K562 (cell line): ENCODE measurements at regions not wholly inside any gene's neighbourhood (a gene's known extent, or its start where the extent isn't known, plus 50 kb on each side); places are given as distances from the start of the nearest gene placed in this dataset.
A peak's percentile ranks its signal among the peaks of the same experiment; 100 is the strongest.

Experiments
- BDP1 ChIP-seq: IDR thresholded peaks from 3 replicates; pipeline ENCODE4 v1.6.1; 2011; ENCODE audit not compliant: insufficient read length, insufficient read depth
- CBFA2T3 ChIP-seq: fragments of 450-650 bp; IDR thresholded peaks from 2 replicates; pipeline ENCODE4 v1.6.1; 2017
- CCAR2 ChIP-seq: fragments of 200-400 bp; formaldehyde crosslinking; IDR thresholded peaks from 2 replicates; pipeline ENCODE4 v1.6.1; 2017; ENCODE audit warnings: mild to moderate bottlenecking, low read depth, low read length
- CREB1 ChIP-seq, 2 experiments: sonication (generic) in 1 of 2; formaldehyde crosslinking in 1 of 2; IDR thresholded peaks; 2 replicates each; pipeline versions ENCODE4 v1.6.1 to v1.8.0; 2012 to 2022; ENCODE audit warnings: inconsistent platforms in 1 of 2, mild to moderate bottlenecking in 1 of 2, missing genetic modification reagents in 1 of 2, moderate library complexity in 1 of 2
- ELF4 ChIP-seq: fragments of 450-650 bp; formaldehyde crosslinking; IDR thresholded peaks from 2 replicates; pipeline ENCODE4 v1.4.0; 2022; ENCODE audit warnings: missing genetic modification characterization
- ESRRA ChIP-seq: fragments of 450-650 bp; IDR thresholded peaks from 2 replicates; pipeline ENCODE4 v1.6.1; 2014; ENCODE audit warnings: low read depth, mild to moderate bottlenecking, moderate library complexity, borderline replicate concordance
- ETV5 ChIP-seq: sonication (generic); formaldehyde crosslinking; IDR thresholded peaks from 2 replicates; pipeline ENCODE4 v1.4.0; 2020; ENCODE audit warnings: low read depth, mild to moderate bottlenecking, missing genetic modification reagents
- HNRNPL ChIP-seq: fragments of 200-400 bp; formaldehyde crosslinking; IDR thresholded peaks from 2 replicates; pipeline ENCODE4 v1.6.1; 2017; ENCODE audit warnings: low read depth, mild to moderate bottlenecking, low read length
- HNRNPLL ChIP-seq: fragments of 200-400 bp; formaldehyde crosslinking; IDR thresholded peaks from 2 replicates; pipeline ENCODE4 v1.6.1; 2017; ENCODE audit warnings: low read length, low read depth, mild to moderate bottlenecking; ENCODE audit not compliant: poor library complexity, severe bottlenecking
- JUND ChIP-seq, 2 experiments: IDR thresholded peaks; 2 replicates in 1 of 2; 3 replicates in 1 of 2; pipeline ENCODE4 v1.6.1; 2011; ENCODE audit warnings: borderline replicate concordance in 2 of 2, low read depth in 2 of 2, low read length in 2 of 2, improper control_type of control experiment in 1 of 2, missing biosample characterization in 1 of 2, missing genetic modification characterization in 1 of 2, missing genetic modification reagents in 1 of 2
- L3MBTL2 ChIP-seq: fragments of 450-650 bp; IDR thresholded peaks from 2 replicates; pipeline ENCODE4 v1.6.1; 2016; ENCODE audit warnings: mild to moderate bottlenecking, moderate library complexity
- MEF2A ChIP-seq: IDR thresholded peaks from 2 replicates; pipeline ENCODE4 v1.6.1; 2011; ENCODE audit warnings: low read depth, mild to moderate bottlenecking, low read length, moderate library complexity; ENCODE audit not compliant: control insufficient read depth
- MEF2D ChIP-seq: conservative IDR thresholded peaks from 2 replicates; pipeline ENCODE4 v1.6.1; 2016; ENCODE audit warnings: low read depth, missing genetic modification characterization, missing compliant biosample characterization
- NR2C2 ChIP-seq, 2 experiments: fragments of 200-800 bp in 1 of 2; sonication (Bioruptor generic) in 1 of 2; sonication (generic) in 1 of 2; formaldehyde crosslinking in 1 of 2; IDR thresholded peaks; 2 replicates each; pipeline versions ENCODE4 v1.6.1 to v1.8.0; 2016 to 2022; ENCODE audit warnings: mild to moderate bottlenecking in 1 of 2, missing compliant biosample characterization in 1 of 2, missing genetic modification characterization in 1 of 2, missing genetic modification reagents in 1 of 2
- RAD21 ChIP-seq, 2 experiments: fragments of 250-450 bp in 1 of 2; fragments of 450-650 bp in 1 of 2; sonication (Bioruptor Pico) in 1 of 2; formaldehyde crosslinking in 1 of 2; IDR thresholded peaks in 1 of 2; conservative IDR thresholded peaks in 1 of 2; 2 replicates each; pipeline versions ENCODE4 v1.4.0 to v1.8.0; 2020 to 2022; ENCODE audit warnings: mild to moderate bottlenecking in 2 of 2, moderate library complexity in 1 of 2
- RBM34 ChIP-seq: fragments of 200-400 bp; formaldehyde crosslinking; IDR thresholded peaks from 2 replicates; pipeline ENCODE4 v1.6.1; 2018; ENCODE audit warnings: low read length, borderline replicate concordance; ENCODE audit not compliant: insufficient read depth
- SMARCE1 ChIP-seq: fragments of 450-650 bp; IDR thresholded peaks from 2 replicates; pipeline ENCODE4 v1.7.1; 2016; ENCODE audit warnings: mild to moderate bottlenecking
- SNRNP70 ChIP-seq: fragments of 200-400 bp; formaldehyde crosslinking; optimal IDR thresholded peaks from 2 replicates; pipeline ENCODE3; 2017; ENCODE audit warnings: low read depth, low read length
- TAF1 ChIP-seq: IDR thresholded peaks from 2 replicates; pipeline ENCODE4 v1.6.1; 2011; ENCODE audit warnings: mild to moderate bottlenecking, low read length, moderate library complexity; ENCODE audit not compliant: insufficient read depth, control insufficient read depth, severe bottlenecking; ENCODE audit errors: extremely low read depth
- TEAD4 ChIP-seq, 2 experiments: sonication (generic) in 1 of 2; formaldehyde crosslinking in 1 of 2; IDR thresholded peaks; 2 replicates each; pipeline versions ENCODE4 v1.6.1 to v1.8.0; 2012 to 2022; ENCODE audit warnings: borderline replicate concordance in 1 of 2, inconsistent platforms in 1 of 2, low read length in 1 of 2, mild to moderate bottlenecking in 1 of 2, missing genetic modification reagents in 1 of 2
- U2AF2 ChIP-seq: fragments of 200-400 bp; formaldehyde crosslinking; optimal IDR thresholded peaks from 2 replicates; pipeline ENCODE3; 2017; ENCODE audit warnings: low read depth, mild to moderate bottlenecking, low read length
- ZFP1 ChIP-seq: fragments of 450-650 bp; formaldehyde crosslinking; IDR thresholded peaks from 2 replicates; pipeline ENCODE4 v1.4.0; 2020; ENCODE audit warnings: mild to moderate bottlenecking, mixed read lengths
- ZNF165 ChIP-seq: fragments of 250-450 bp; sonication (Bioruptor Pico); IDR thresholded peaks from 2 replicates; pipeline ENCODE4 v1.4.0; 2020; ENCODE audit warnings: borderline replicate concordance
- ZNF224 ChIP-seq: sonication (generic); formaldehyde crosslinking; IDR thresholded peaks from 2 replicates; pipeline ENCODE4 v1.8.0; 2022; ENCODE audit warnings: mild to moderate bottlenecking, missing genetic modification reagents
- ZNF316 ChIP-seq: fragments of 450-650 bp; IDR thresholded peaks from 2 replicates; pipeline ENCODE4 v1.6.1; 2016
- ZNF583 ChIP-seq: fragments of 250-450 bp; sonication (Bioruptor Pico); IDR thresholded peaks from 2 replicates; pipeline ENCODE4 v1.4.0; 2020
- ZNF644 ChIP-seq: fragments of 200-800 bp; sonication (Bioruptor generic); IDR thresholded peaks from 2 replicates; pipeline ENCODE4 v1.6.1; 2016; ENCODE audit warnings: low read depth, missing genetic modification characterization, missing compliant biosample characterization
- TF ChIP-seq, protein P1 (sequence below): fragments of 250-450 bp; sonication (Bioruptor Pico); IDR thresholded peaks from 2 replicates; pipeline ENCODE4 v1.8.0; 2021; ENCODE audit warnings: borderline replicate concordance, mild to moderate bottlenecking, moderate library complexity; ENCODE audit not compliant: poor library complexity, severe bottlenecking

DNA sequence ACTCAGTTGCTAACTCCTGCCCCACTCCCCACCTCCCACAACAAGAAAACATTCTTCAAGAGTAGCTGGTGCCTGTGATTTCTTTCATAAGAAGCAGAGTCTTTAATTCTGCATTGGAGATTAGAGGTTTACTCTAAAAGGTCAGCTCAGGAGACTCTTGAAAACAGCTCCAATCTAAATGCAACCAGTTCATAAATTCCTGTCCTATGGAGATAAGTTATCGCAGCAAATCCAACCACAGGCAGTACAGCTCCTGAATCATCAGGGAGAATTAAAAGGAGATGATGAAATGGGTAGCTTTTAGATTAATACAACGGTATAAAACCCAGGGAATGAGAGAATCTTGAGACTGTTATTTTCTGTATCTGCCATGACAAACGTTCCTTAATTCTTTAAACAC, 130.7 kb downstream of the SOCS6 start (continued):
- TF ChIP-seq SMARCE1: 0 out of 2 replicates have a peak, but pooled peaks have one; percentile 13
- TF ChIP-seq L3MBTL2: no peak
- TF ChIP-seq RAD21 (CRISPR knock-in tag; conservative IDR thresholded peaks at IDR 0.05 in 1 of 2, IDR thresholded peaks at IDR 0.05 in 1 of 2): no peak
- no peak for TF ChIP-seq ZFP1 (CRISPR knock-in tag)
- TF ChIP-seq ZNF583 (CRISPR knock-in tag): no peak
- no peak for TF ChIP-seq ELF4
- TF ChIP-seq TEAD4 (IDR thresholded peaks at IDR 0.05; ENCODE audit: low read length): peak; percentile 63; the same call in 1 of the 2 replicates
- TF ChIP-seq TEAD4 (CRISPR knock-in tag; IDR thresholded peaks at IDR 0.05; ENCODE audit: borderline replicate concordance): no peak
- TF ChIP-seq SNRNP70: no peak
- no peak for TF ChIP-seq NR2C2 (CRISPR knock-in tag; IDR thresholded peaks at IDR 0.05)
- TF ChIP-seq NR2C2 (tag; IDR thresholded peaks at IDR 0.05): no peak
- TF ChIP-seq, protein P1, sequence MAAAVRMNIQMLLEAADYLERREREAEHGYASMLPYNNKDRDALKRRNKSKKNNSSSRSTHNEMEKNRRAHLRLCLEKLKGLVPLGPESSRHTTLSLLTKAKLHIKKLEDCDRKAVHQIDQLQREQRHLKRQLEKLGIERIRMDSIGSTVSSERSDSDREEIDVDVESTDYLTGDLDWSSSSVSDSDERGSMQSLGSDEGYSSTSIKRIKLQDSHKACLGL: no peak
- TF ChIP-seq RBM34: no peak
- TF ChIP-seq CCAR2: no peak
- TF ChIP-seq CREB1 (IDR thresholded peaks at IDR 0.05): no peak
- TF ChIP-seq CREB1 (CRISPR knock-in tag; IDR thresholded peaks at IDR 0.05): no peak
- TF ChIP-seq MEF2A: no peak
- no peak for TF ChIP-seq ZNF644 (tag)
- TF ChIP-seq TAF1: no peak
- no peak for TF ChIP-seq MEF2D
- TF ChIP-seq JUND (IDR thresholded peaks at IDR 0.05; ENCODE audit: borderline replicate concordance, low read depth, low read length): peak; percentile 45; the same call in 1 of the 2 replicates
- no peak; the same call in 2 of the 3 replicates for TF ChIP-seq JUND (tag; IDR thresholded peaks at IDR 0.05; ENCODE audit: borderline replicate concordance, low read depth, low read length)
- peak; percentile 19; the same call in 1 of the 2 replicates for TF ChIP-seq ESRRA
- no peak for TF ChIP-seq U2AF2
- TF ChIP-seq HNRNPLL: no peak
- TF ChIP-seq ZNF165 (CRISPR knock-in tag): no peak
- TF ChIP-seq CBFA2T3: peak; percentile 61
- TF ChIP-seq ZNF224 (CRISPR knock-in tag): no peak
- TF ChIP-seq BDP1: no peak
- no peak for TF ChIP-seq ETV5 (CRISPR knock-in tag)
- no peak for TF ChIP-seq ZNF316
- TF ChIP-seq HNRNPL: no peak
